Lower leg skin (tissue), 3 donors: ENCODE measurements at regions not wholly inside any gene's neighbourhood (a gene's known extent, or its start where the extent isn't known, plus 50 kb on each side); places are given as distances from the start of the nearest gene placed in this dataset.

Experiments used
- POLR2A ChIP-seq, 2 donors: fragments of 450-650 bp; IDR thresholded peaks; one replicate each; pipeline ENCODE4 v1.6.1; 2016 to 2017; ENCODE audit warnings: antibody characterized with exemption in 2 of 2, mild to moderate bottlenecking in 1 of 2, moderate library complexity in 1 of 2
- TF ChIP-seq, protein P1 (sequence below), 3 donors: fragments of 450-650 bp; IDR thresholded peaks; one replicate each; pipeline ENCODE4 v1.5.1; 2016; ENCODE audit warnings: antibody characterized with exemption in 3 of 3, mild to moderate bottlenecking in 3 of 3, moderate library complexity in 2 of 3

DNA sequence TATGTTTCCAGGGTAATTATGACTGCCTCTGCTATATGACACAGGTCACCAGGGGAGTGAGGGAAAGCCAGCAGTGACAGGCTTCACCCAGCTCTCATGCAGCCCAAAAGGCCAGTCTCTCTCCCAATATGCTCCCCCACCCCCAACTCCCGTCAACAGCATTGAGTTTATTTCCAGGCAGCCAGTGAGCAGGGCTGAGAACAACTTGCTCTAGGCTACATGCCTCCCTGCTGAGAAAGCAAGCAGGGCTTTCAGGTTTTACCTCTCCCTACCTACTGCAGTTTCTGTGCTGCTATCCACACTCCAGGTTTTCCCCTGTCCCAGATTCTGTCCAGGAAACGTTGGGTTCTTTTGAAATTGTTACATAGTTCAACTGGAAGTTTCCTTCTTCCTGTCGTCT, 291.4 kb downstream of the PABPC4L start:
- TF ChIP-seq, protein P1, sequence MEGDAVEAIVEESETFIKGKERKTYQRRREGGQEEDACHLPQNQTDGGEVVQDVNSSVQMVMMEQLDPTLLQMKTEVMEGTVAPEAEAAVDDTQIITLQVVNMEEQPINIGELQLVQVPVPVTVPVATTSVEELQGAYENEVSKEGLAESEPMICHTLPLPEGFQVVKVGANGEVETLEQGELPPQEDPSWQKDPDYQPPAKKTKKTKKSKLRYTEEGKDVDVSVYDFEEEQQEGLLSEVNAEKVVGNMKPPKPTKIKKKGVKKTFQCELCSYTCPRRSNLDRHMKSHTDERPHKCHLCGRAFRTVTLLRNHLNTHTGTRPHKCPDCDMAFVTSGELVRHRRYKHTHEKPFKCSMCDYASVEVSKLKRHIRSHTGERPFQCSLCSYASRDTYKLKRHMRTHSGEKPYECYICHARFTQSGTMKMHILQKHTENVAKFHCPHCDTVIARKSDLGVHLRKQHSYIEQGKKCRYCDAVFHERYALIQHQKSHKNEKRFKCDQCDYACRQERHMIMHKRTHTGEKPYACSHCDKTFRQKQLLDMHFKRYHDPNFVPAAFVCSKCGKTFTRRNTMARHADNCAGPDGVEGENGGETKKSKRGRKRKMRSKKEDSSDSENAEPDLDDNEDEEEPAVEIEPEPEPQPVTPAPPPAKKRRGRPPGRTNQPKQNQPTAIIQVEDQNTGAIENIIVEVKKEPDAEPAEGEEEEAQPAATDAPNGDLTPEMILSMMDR (IDR thresholded peaks at IDR 0.05) = no peak
- TF ChIP-seq POLR2A (IDR thresholded peaks at IDR 0.05) = no peak
